Keratinocyte (primary cell): ENCODE measurements at regions not wholly inside any gene's neighbourhood (a gene's known extent, or its start where the extent isn't known, plus 50 kb on each side); places are given as distances from the start of the nearest gene placed in this dataset.

ENCODE experiments used
- DNase-seq: peaks from one replicate; pipeline ENCODE4 v3.0.0-alpha.2; 2011; ENCODE audit warnings: low read depth, missing footprints, low spot score
- FAIRE-seq: peaks from 2 replicates; lab custom pipeline; 2011; peaks lifted over from hg19 to GRCh38; lab: Jason Lieb, UNC
- H2AFZ ChIP-seq: 2 replicates; pipeline ENCODE4 v1.6.0; 2012; ENCODE audit warnings: low read length, control low read depth, inconsistent platforms; ENCODE audit not compliant: control insufficient read depth
- H3K27ac ChIP-seq: 2 replicates; pipeline ENCODE4 v1.5.1; 2011; ENCODE audit warnings: low read length; ENCODE audit not compliant: control insufficient read depth, insufficient read depth
- H3K27me3 ChIP-seq: 3 replicates; pipeline ENCODE4 v1.6.0; 2011; ENCODE audit warnings: low read length; ENCODE audit not compliant: control insufficient read depth, insufficient read depth; ENCODE audit errors: extremely low read depth
- H3K36me3 ChIP-seq, 2 experiments: 2 replicates in 1 of 2; 3 replicates in 1 of 2; pipeline ENCODE4 v1.5.1; 2011; ENCODE audit warnings: low read length in 2 of 2, mild to moderate bottlenecking in 1 of 2; ENCODE audit not compliant: control insufficient read depth in 2 of 2, insufficient read depth in 2 of 2; ENCODE audit errors: extremely low read depth in 1 of 2
- H3K4me1 ChIP-seq: 3 replicates; pipeline ENCODE4 v1.5.1; 2011; ENCODE audit warnings: low read length; ENCODE audit not compliant: control insufficient read depth, insufficient read depth; ENCODE audit errors: extremely low read depth
- H3K4me2 ChIP-seq: 3 replicates; pipeline ENCODE4 v1.6.0; 2011; ENCODE audit warnings: low read depth, low read length; ENCODE audit not compliant: control insufficient read depth, insufficient read depth; ENCODE audit errors: extremely low read depth
- H3K4me3 ChIP-seq, 3 experiments: fragments of 200-600 bp in 1 of 3; sonication (generic) in 1 of 3; 2 replicates in 2 of 3; 3 replicates in 1 of 3; pipeline ENCODE4 v1.5.1; 2011 to 2016; ENCODE audit warnings: low read length in 3 of 3, mild to moderate bottlenecking in 3 of 3, control low read depth in 2 of 3, inconsistent platforms in 1 of 3, low read depth in 1 of 3, mixed read lengths in 1 of 3, mixed run types in 1 of 3, moderate library complexity in 1 of 3; ENCODE audit not compliant: control insufficient read depth in 2 of 3, insufficient read depth in 2 of 3; ENCODE audit errors: extremely low read depth in 1 of 3
- H3K79me2 ChIP-seq: 2 replicates; pipeline ENCODE4 v1.6.0; 2012; ENCODE audit warnings: low read length; ENCODE audit not compliant: control insufficient read depth, insufficient read depth
- H3K9ac ChIP-seq: 3 replicates; pipeline ENCODE4 v1.6.0; 2011; ENCODE audit warnings: low read length; ENCODE audit not compliant: control insufficient read depth, insufficient read depth; ENCODE audit errors: extremely low read depth
- H3K9me1 ChIP-seq: 3 replicates; pipeline ENCODE4 v1.6.0; 2011; ENCODE audit warnings: low read length; ENCODE audit not compliant: control insufficient read depth, insufficient read depth; ENCODE audit errors: extremely low read depth
- H3K9me3 ChIP-seq: 2 replicates; pipeline ENCODE4 v1.5.1; 2012; ENCODE audit warnings: low read depth, low read length; ENCODE audit not compliant: control insufficient read depth
- H4K20me1 ChIP-seq: 3 replicates; pipeline ENCODE4 v1.6.0; 2011; ENCODE audit warnings: low read length; ENCODE audit not compliant: control insufficient read depth, insufficient read depth; ENCODE audit errors: extremely low read depth
- EZH2 ChIP-seq: IDR thresholded peaks from one replicate; pipeline ENCODE4 v1.6.1; 2012; ENCODE audit warnings: inconsistent platforms, mild to moderate bottlenecking, low read length, moderate library complexity
- dilution Hi-C: fragments of 300-500 bp; cut with MboI; formaldehyde crosslinking; loops from one replicate; pipeline ENCODE4 v1.7.0; 2020; ENCODE audit warnings: low sequenced_read_pairs; ENCODE audit not compliant: extremely low pct_ligation_motif_present
- TF ChIP-seq, protein P1 (sequence below), 3 experiments: IDR thresholded peaks in 1 of 3; conservative IDR thresholded peaks in 1 of 3; optimal IDR thresholded peaks in 1 of 3; 2 replicates in 2 of 3; 3 replicates in 1 of 3; pipeline versions ENCODE3 to v1.5.1; 2011; ENCODE audit warnings: low read length in 3 of 3, mild to moderate bottlenecking in 3 of 3, moderate library complexity in 2 of 3, control low read depth in 1 of 3, inconsistent platforms in 1 of 3; ENCODE audit not compliant: insufficient read depth in 2 of 3; ENCODE audit errors: extremely low read depth in 1 of 3

- no peaks in the 10 kb centered on the region for H3K79me2 ChIP-seq
- no peaks in the 10 kb centered on the region for H3K36me3 ChIP-seq
- H3K4me1 ChIP-seq: no peaks in the 10 kb centered on the region
- dilution Hi-C loops: no loop called here
- no peak overlapping the region for H2AFZ ChIP-seq
- H3K4me2 ChIP-seq: no peak overlapping the region
- no peak for FAIRE-seq
- H3K9me3 ChIP-seq: no peaks in the 10 kb centered on the region
- H4K20me1 ChIP-seq: no peaks in the 10 kb centered on the region
- H3K4me3 ChIP-seq: no peak overlapping the region
- H3K27ac ChIP-seq: no peak overlapping the region
- TF ChIP-seq, protein P1, sequence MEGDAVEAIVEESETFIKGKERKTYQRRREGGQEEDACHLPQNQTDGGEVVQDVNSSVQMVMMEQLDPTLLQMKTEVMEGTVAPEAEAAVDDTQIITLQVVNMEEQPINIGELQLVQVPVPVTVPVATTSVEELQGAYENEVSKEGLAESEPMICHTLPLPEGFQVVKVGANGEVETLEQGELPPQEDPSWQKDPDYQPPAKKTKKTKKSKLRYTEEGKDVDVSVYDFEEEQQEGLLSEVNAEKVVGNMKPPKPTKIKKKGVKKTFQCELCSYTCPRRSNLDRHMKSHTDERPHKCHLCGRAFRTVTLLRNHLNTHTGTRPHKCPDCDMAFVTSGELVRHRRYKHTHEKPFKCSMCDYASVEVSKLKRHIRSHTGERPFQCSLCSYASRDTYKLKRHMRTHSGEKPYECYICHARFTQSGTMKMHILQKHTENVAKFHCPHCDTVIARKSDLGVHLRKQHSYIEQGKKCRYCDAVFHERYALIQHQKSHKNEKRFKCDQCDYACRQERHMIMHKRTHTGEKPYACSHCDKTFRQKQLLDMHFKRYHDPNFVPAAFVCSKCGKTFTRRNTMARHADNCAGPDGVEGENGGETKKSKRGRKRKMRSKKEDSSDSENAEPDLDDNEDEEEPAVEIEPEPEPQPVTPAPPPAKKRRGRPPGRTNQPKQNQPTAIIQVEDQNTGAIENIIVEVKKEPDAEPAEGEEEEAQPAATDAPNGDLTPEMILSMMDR (optimal IDR thresholded peaks at IDR 0.05 in 1 of 3, IDR thresholded peaks at IDR 0.05 in 1 of 3, conservative IDR thresholded peaks at IDR 0.05 in 1 of 3; ENCODE audit: extremely low read depth in 1 of 3, insufficient read depth in 2 of 3, low read length in 3 of 3): no peak
- TF ChIP-seq EZH2: no peak
- H3K9ac ChIP-seq: no peak overlapping the region
- no peaks in the 10 kb centered on the region for H3K27me3 ChIP-seq
- no peak for DNase-seq
- H3K9me1 ChIP-seq: no peaks in the 10 kb centered on the region
These were observed 348.4 kb upstream of the FTMT start for GRCh38 chr5:121503111-121503840.

GRCh38 chr5:121516997-121517396 is 334.7 kb upstream of the FTMT start:
- Histone ChIP-seq H3K4me2 (no peak overlapping the region), H3K9me3 (no peaks in the 10 kb centered on the region), H2AFZ (no peak overlapping the region), H3K36me3 (no peaks in the 10 kb centered on the region), H3K27ac (no peak overlapping the region), H3K9ac (no peak overlapping the region), H3K79me2 (no peaks in the 10 kb centered on the region), H4K20me1 (no peaks in the 10 kb centered on the region), H3K4me1 (no peaks in the 10 kb centered on the region), H3K4me3 (no peak overlapping the region), H3K27me3 (no peaks in the 10 kb centered on the region), H3K9me1 (no peaks in the 10 kb centered on the region)
- dilution Hi-C loops: no loop called here
- DNase-seq: no peak
- FAIRE-seq: no peak
- TF ChIP-seq, protein P1 (optimal IDR thresholded peaks at IDR 0.05 in 1 of 3, IDR thresholded peaks at IDR 0.05 in 1 of 3, conservative IDR thresholded peaks at IDR 0.05 in 1 of 3; ENCODE audit: extremely low read depth in 1 of 3, insufficient read depth in 2 of 3, low read length in 3 of 3): no peak
- TF ChIP-seq EZH2: no peak
